Liver (tissue), 8 donors: ENCODE measurements at regions not wholly inside any gene's neighbourhood (a gene's known extent, or its start where the extent isn't known, plus 50 kb on each side); places are given as distances from the start of the nearest gene placed in this dataset.

Experiments used
- DNase-seq: peaks from one replicate; pipeline ENCODE4 v3.0.0-alpha.2; 2017; ENCODE audit warnings: low spot score
- H3K27ac ChIP-seq, 2 donors: one replicate each; pipeline ENCODE4 v1.7.0; 2013; ENCODE audit warnings: inconsistent platforms in 2 of 2, low read length in 2 of 2, control low read depth in 1 of 2, low read depth in 1 of 2, mild to moderate bottlenecking in 1 of 2
- H3K27me3 ChIP-seq, 4 donors: one replicate each; pipeline versions ENCODE4 v1.6.1 to v1.7.0; 2013; ENCODE audit warnings: low read length in 3 of 4, inconsistent platforms in 1 of 4, mild to moderate bottlenecking in 1 of 4, moderate library complexity in 1 of 4; ENCODE audit not compliant: control insufficient read depth in 4 of 4, insufficient read depth in 4 of 4
- H3K36me3 ChIP-seq, 4 donors: one replicate each; pipeline versions ENCODE4 v1.6.1 to v1.7.0; 2013; ENCODE audit warnings: low read length in 3 of 4, mild to moderate bottlenecking in 3 of 4, low read depth in 1 of 4, moderate library complexity in 1 of 4; ENCODE audit not compliant: control insufficient read depth in 4 of 4, insufficient read depth in 3 of 4
- H3K4me1 ChIP-seq, 4 donors: one replicate each; pipeline versions ENCODE4 v1.6.1 to v1.7.0; 2013; ENCODE audit warnings: low read length in 3 of 4, mild to moderate bottlenecking in 3 of 4, moderate library complexity in 1 of 4; ENCODE audit not compliant: control insufficient read depth in 4 of 4, insufficient read depth in 4 of 4
- H3K4me3 ChIP-seq, 3 donors: one replicate each; pipeline versions ENCODE4 v1.6.1 to v1.7.0; 2013; ENCODE audit warnings: low read length in 3 of 3, control low read depth in 1 of 3, low read depth in 1 of 3, mild to moderate bottlenecking in 1 of 3
- H3K9ac ChIP-seq, 2 donors: one replicate each; pipeline ENCODE4 v1.7.0; 2013; ENCODE audit warnings: low read length in 2 of 2, mild to moderate bottlenecking in 2 of 2, moderate library complexity in 2 of 2, control low read depth in 1 of 2, low read depth in 1 of 2
- H3K9me3 ChIP-seq, 4 donors: one replicate each; pipeline versions ENCODE4 v1.6.1 to v1.7.0; 2013; ENCODE audit warnings: low read length in 3 of 4; ENCODE audit not compliant: control insufficient read depth in 4 of 4
- ATF3 ChIP-seq: IDR thresholded peaks from 2 replicates; pipeline ENCODE4 v1.6.1; 2016; ENCODE audit warnings: antibody characterized with exemption
- CTCF ChIP-seq: fragments of 150-350 bp; IDR thresholded peaks from 2 replicates; pipeline ENCODE4 v1.5.1; 2017; ENCODE audit warnings: improper control_type of control experiment, low read depth, low read length; ENCODE audit not compliant: missing input control
- EGR1 ChIP-seq, 2 donors: IDR thresholded peaks; 2 replicates each; pipeline ENCODE4 v1.6.1; 2016 to 2018; ENCODE audit warnings: antibody characterized with exemption in 2 of 2, low read depth in 2 of 2
- FOXA1 ChIP-seq: IDR thresholded peaks from 2 replicates; pipeline ENCODE4 v1.6.1; 2016; ENCODE audit warnings: antibody characterized with exemption
- FOXA2 ChIP-seq: IDR thresholded peaks from 2 replicates; pipeline ENCODE4 v1.6.1; 2016; ENCODE audit warnings: antibody characterized with exemption
- GABPA ChIP-seq, 2 donors: IDR thresholded peaks in 1 of 2; conservative IDR thresholded peaks in 1 of 2; 2 replicates each; pipeline ENCODE4 v1.6.1; 2016; ENCODE audit warnings: antibody characterized with exemption in 2 of 2, mild to moderate bottlenecking in 1 of 2, moderate library complexity in 1 of 2
- HNF4A ChIP-seq, 2 donors: conservative IDR thresholded peaks; 2 replicates each; pipeline ENCODE4 v1.6.1; 2016; ENCODE audit warnings: antibody characterized with exemption in 2 of 2, mild to moderate bottlenecking in 2 of 2
- JUND ChIP-seq, 2 donors: IDR thresholded peaks; 2 replicates each; pipeline ENCODE4 v1.6.1; 2016; ENCODE audit warnings: antibody characterized with exemption in 2 of 2
- MAX ChIP-seq: IDR thresholded peaks from 2 replicates; pipeline ENCODE4 v1.6.1; 2016; ENCODE audit warnings: antibody characterized with exemption
- REST ChIP-seq: IDR thresholded peaks from 2 replicates; pipeline ENCODE4 v1.6.1; 2016; ENCODE audit warnings: antibody characterized with exemption, mild to moderate bottlenecking
- RXRA ChIP-seq, 2 donors: IDR thresholded peaks; 2 replicates each; pipeline ENCODE4 v1.6.1; 2017 to 2018; ENCODE audit warnings: antibody characterized with exemption in 2 of 2, mild to moderate bottlenecking in 1 of 2
- SP1 ChIP-seq: IDR thresholded peaks from 2 replicates; pipeline ENCODE4 v1.6.1; 2018; ENCODE audit warnings: antibody characterized with exemption, mild to moderate bottlenecking
- TAF1 ChIP-seq: conservative IDR thresholded peaks from 2 replicates; pipeline ENCODE4 v1.6.1; 2016; ENCODE audit warnings: antibody characterized with exemption, mild to moderate bottlenecking
- WGBS: extraction: QIAGEN DNeasy Blood & Tissue Kit; methylation state at CpG from one replicate; pipeline ENCODE4 v1.1.7; 2013; 5-methylcytosine and 5-hydroxymethylcytosine counted together
- TF ChIP-seq, protein P1 (sequence below): IDR thresholded peaks from 2 replicates; pipeline ENCODE4 v1.6.1; 2016; ENCODE audit warnings: antibody characterized with exemption
- donor health status: healthy.
- donor health status: healthy.
- donor health status: healthy.
- donor health status: healthy.
- donor health status: healthy.

- Histone ChIP-seq H3K9me3 (peaks cover 0 to 3% (median 0%) of the 10 kb centered on the region in 4 donors), H3K4me3 (no peak overlapping the region), H3K36me3 (peaks cover 0 to 8% (median 0%) of the 10 kb centered on the region in 4 donors), H3K27ac (no peak overlapping the region), H3K9ac (no peak overlapping the region), H3K27me3 (no peaks in the 10 kb centered on the region), H3K4me1 (no peaks in the 10 kb centered on the region)
- TF ChIP-seq FOXA1 (no peak), HNF4A (conservative IDR thresholded peaks at IDR 0.05) (no peak), EGR1 (IDR thresholded peaks at IDR 0.05; ENCODE audit: low read depth in 2 of 2) (no peak), MAX (no peak), GABPA (IDR thresholded peaks at IDR 0.05 in 1 of 2, conservative IDR thresholded peaks at IDR 0.05 in 1 of 2) (no peak)
- TF ChIP-seq, protein P1, sequence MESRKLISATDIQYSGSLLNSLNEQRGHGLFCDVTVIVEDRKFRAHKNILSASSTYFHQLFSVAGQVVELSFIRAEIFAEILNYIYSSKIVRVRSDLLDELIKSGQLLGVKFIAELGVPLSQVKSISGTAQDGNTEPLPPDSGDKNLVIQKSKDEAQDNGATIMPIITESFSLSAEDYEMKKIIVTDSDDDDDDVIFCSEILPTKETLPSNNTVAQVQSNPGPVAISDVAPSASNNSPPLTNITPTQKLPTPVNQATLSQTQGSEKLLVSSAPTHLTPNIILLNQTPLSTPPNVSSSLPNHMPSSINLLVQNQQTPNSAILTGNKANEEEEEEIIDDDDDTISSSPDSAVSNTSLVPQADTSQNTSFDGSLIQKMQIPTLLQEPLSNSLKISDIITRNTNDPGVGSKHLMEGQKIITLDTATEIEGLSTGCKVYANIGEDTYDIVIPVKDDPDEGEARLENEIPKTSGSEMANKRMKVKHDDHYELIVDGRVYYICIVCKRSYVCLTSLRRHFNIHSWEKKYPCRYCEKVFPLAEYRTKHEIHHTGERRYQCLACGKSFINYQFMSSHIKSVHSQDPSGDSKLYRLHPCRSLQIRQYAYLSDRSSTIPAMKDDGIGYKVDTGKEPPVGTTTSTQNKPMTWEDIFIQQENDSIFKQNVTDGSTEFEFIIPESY: no peak
- WGBS: 91% methylated on average over 4 of the region's 4 CpGs
- no peak for DNase-seq
These were observed 232.8 kb downstream of the PIK3C3 start for GRCh38 chr18:42187611-42188380.

DNA sequence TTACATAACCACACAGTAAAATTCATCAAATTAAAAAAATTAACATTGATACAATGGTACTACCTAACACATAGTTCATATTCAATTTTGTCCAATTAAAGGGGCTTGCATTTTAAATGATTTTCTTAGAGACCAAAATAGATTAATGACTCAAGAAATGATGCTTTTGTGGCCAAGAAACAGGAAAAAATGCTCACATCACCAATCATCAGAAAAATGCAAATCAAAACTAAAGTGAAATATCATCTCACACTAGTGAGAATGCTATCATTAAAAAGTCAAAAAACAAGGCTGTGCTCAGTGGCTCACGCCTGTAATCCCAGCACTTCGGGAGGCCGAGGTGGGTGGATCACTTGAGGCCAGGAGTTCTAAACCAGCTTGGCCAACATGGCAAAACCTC is 235.6 kb downstream of the PIK3C3 start:
- WGBS: 93% methylated on average over 3 of the region's 3 CpGs
- no peaks in the 10 kb centered on the region for H3K4me1 ChIP-seq
- no peaks in the 10 kb centered on the region for H3K27me3 ChIP-seq
- H3K36me3 ChIP-seq: peaks cover 0 to 8% (median 0%) of the 10 kb centered on the region in 4 donors
- no peak for DNase-seq
- no peak overlapping the region for H3K9ac ChIP-seq
- H3K9me3 ChIP-seq: peaks cover 0 to 3% (median 0%) of the 10 kb centered on the region in 4 donors
- no peak overlapping the region for H3K27ac ChIP-seq
- no peak overlapping the region for H3K4me3 ChIP-seq
- TF ChIP-seq REST: no peak
- TF ChIP-seq SP1: no peak
- no peak for TF ChIP-seq JUND (IDR thresholded peaks at IDR 0.05)
- no peak for TF ChIP-seq EGR1 (IDR thresholded peaks at IDR 0.05; ENCODE audit: low read depth in 2 of 2)
- TF ChIP-seq GABPA (IDR thresholded peaks at IDR 0.05 in 1 of 2, conservative IDR thresholded peaks at IDR 0.05 in 1 of 2): no peak
- no peak for TF ChIP-seq CTCF
- TF ChIP-seq TAF1: no peak
- TF ChIP-seq RXRA (IDR thresholded peaks at IDR 0.05): no peak
- TF ChIP-seq FOXA2: no peak
- no peak for TF ChIP-seq ATF3
